ENCODE measurements at regions not wholly inside any gene's neighbourhood (a gene's known extent, or its start where the extent isn't known, plus 50 kb on each side); places are given as distances from the start of the nearest gene placed in this dataset.
A peak's percentile ranks its signal among the peaks of the same experiment; 100 is the strongest.
"Not testable (repeated sequence)": the region's sequence is repeated elsewhere in the genome, so short reads cannot be mapped to it uniquely, and the experiment has no call there.

- DNase-seq, result not testable (repeated sequence)
These were observed 84.7 kb downstream of the METTL2B start for GRCh38 chr7:128561116-128561722.

GRCh38 chr7:128562795-128563194, 86.2 kb downstream of the METTL2B start:
- not testable (repeated sequence) for DNase-seq

GRCh38 chr7:128564123-128564700, 87.7 kb downstream of the METTL2B start:
- DNase-seq, result not testable (repeated sequence)

- not testable (repeated sequence) for DNase-seq
These were observed 88.7 kb downstream of the METTL2B start for GRCh38 chr7:128564932-128565864.

- not testable (repeated sequence) for DNase-seq
These were observed 96.8 kb upstream of the GARIN1A start for GRCh38 chr7:128575277-128575676.

- not testable (repeated sequence) for DNase-seq
These were observed 95.1 kb upstream of the GARIN1A start for GRCh38 chr7:128576953-128577352.

- not testable (repeated sequence) for DNase-seq
These were observed 92.2 kb upstream of the GARIN1A start for GRCh38 chr7:128579843-128580242.

GRCh38 chr7:128581100-128581499, 91.0 kb upstream of the GARIN1A start:
- DNase-seq, result not testable (repeated sequence)

GRCh38 chr7:128581825-128582561, 90.1 kb upstream of the GARIN1A start:
- not testable (repeated sequence) for DNase-seq

- DNase-seq, result not testable (repeated sequence)
These were observed 85.4 kb upstream of the GARIN1A start for GRCh38 chr7:128586715-128587114.

- peak in 4 of 14 donors; percentile 4 to 62 (median 10) for DNase-seq
These were observed 80.4 kb upstream of the GARIN1A start for GRCh38 chr7:128591705-128592104.

- not testable (repeated sequence) for DNase-seq
These were observed 79.9 kb upstream of the GARIN1A start for GRCh38 chr7:128592209-128592608.

- not testable (repeated sequence) for DNase-seq
These were observed 78.0 kb upstream of the GARIN1A start for GRCh38 chr7:128594061-128594460.

- not testable (repeated sequence) for DNase-seq
These were observed 75.6 kb upstream of the GARIN1A start for GRCh38 chr7:128596336-128597128.

GRCh38 chr7:128598946-128599345, 73.1 kb upstream of the GARIN1A start:
- DNase-seq, result not testable (repeated sequence)

- peak in 2 of 14 donors; percentile 12 to 43 for DNase-seq
These were observed 63.2 kb upstream of the GARIN1A start for GRCh38 chr7:128608678-128609421.

- DNase-seq, result not testable (repeated sequence)
These were observed 58.7 kb upstream of the GARIN1A start for GRCh38 chr7:128613366-128613765.

GRCh38 chr7:128614812-128615211, 57.3 kb upstream of the GARIN1A start:
- not testable (repeated sequence) for DNase-seq

- DNase-seq, result not testable (repeated sequence)
These were observed 55.3 kb upstream of the GARIN1A start for GRCh38 chr7:128616799-128617198.
